Stimulated activated CD8-positive, alpha-beta memory T cell treated with anti-CD3 and anti-CD28 coated beads, Interleukin-7, amount 100 ng/mL, for 24 hours (primary cell): ENCODE measurements at regions not wholly inside any gene's neighbourhood (a gene's known extent, or its start where the extent isn't known, plus 50 kb on each side); places are given as distances from the start of the nearest gene placed in this dataset.
"Not testable (repeated sequence)": the region's sequence is repeated elsewhere in the genome, so short reads cannot be mapped to it uniquely, and the experiment has no call there.

ENCODE experiments used
- DNase-seq: peaks from one replicate; pipeline ENCODE4 v3.0.0-alpha.2; 2020; ENCODE audit warnings: low read depth

DNA sequence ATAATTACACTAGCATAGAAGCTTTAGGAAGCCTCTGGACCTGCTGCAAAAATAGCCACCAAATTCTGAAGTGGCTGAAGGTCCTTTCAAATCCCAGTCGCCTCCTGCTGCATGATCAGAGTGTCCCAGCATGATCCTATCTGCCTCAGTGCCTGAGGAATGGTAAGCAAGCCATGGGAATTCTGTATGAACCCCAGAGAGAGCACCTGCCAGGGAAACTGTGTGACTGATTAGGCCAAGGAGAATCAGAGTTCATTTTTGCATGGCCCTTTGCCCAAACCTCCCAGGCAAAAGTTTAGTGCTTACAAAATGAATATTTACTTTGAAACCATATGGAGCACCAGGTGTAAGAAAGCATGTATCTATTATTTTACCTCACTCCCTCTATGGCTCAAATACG lies 221.4 kb downstream of the ARL4C start:
- no peak for DNase-seq

DNA sequence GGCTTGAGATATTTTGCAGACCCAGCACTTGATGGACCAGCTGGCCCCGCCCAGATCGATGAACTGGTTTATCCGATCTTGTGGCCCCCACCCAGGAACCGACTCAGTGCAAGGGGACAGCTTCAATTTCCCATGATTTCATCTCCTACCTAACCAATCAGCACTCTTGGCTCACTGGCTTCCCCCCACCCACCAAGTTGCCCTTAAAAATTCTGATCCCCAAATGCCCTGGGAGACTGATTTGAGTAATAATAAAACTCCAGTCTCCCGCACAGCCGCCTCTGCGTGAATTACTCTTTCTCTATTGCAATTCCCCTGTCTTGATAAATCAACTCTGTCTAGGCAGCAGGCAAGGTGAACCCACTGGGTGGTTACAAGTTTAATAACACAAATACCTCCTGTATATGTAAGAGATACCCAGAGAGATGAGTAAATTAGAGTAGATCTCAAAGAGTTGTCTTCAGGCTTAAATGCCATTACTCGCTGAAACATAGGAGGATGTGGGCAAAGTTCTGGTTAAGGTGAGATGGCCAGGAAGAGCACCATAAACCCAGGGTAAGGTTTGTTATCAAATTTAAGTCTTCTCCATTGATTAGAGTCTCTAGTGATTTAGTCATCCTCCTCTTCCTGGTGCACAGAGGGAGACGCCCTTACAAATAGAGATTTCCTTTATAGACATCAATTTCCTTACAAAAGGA lies 222.8 kb downstream of the ARL4C start:
- no peak for DNase-seq

DNA sequence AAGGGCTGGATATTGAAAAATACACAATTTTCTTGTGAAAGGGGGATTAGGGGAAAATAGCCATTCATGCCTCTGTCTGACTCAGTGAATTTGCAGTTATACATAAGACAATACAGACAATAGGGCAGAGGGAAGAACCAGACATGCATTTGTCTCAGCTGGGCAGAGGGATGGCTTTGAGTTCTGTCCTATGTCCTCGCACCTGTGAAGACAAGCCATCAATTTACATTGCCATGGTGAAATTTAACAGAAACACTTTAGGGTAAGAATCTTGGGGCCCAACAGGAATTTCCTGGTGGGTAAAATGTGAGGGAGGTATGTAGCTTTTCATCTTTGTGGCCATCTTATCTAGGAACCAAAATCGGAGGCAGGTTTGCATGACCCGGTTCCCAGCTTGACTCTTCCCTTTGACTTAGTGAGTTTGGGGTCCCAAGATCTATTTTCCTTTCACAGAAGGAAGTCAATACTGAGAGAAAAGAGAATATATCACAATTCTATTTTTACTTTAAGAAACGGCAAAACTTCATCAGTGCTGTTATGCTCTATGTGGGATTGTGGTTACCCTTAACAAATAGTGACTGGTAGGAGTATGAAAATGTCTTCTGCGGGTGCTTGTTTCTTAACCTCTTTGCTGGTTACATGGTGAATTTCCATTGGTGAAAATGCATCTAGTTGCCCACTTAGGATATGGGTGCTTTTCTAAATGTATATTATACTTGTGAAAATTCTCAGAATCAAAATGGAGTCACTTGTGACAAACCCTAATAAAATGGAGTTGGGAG lies 221.8 kb downstream of the SPP2 start:
- DNase-seq = no peak

DNA sequence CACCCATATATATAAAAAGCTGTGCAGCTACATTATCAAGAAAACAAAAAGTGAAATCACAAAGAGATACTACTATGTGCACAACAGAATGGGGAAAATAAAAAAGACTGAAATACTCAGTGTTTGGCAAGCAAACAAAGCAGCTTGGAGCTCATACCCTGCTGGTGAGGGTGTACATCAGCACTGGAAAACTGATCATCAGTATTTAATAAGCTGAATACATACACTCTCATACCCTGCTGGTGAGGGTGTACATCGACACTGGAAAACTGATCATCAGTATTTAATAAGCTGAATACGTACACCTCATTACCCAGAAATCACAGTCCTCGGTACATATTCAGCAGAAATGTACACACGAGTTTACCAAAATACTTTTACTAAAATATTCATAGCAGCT lies 220.8 kb downstream of the SPP2 start:
- DNase-seq = no peak

- DNase-seq = no peak
These were observed 219.3 kb downstream of the SPP2 start for GRCh38 chr2:234269769-234270204.

DNA sequence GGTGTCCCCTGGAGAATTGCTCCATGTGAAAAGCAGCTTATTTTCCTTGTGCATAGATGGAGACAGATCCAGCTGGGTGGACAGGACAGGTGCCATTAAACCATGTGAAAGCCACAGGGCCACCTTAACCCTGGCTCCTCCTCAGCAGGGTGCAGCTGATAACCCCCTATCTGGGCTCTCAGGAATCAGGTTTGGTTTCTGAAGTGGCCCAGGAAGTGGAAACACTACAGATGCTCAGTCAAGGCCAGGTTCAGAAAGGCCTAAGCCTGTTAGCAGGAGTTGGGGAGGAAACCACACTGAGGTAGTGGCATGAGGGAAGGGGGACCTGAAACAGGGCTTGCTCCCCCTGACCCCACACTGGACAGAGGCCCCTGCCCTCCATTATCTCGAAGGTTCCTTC lies 217.0 kb downstream of the SPP2 start:
- no peak for DNase-seq

DNA sequence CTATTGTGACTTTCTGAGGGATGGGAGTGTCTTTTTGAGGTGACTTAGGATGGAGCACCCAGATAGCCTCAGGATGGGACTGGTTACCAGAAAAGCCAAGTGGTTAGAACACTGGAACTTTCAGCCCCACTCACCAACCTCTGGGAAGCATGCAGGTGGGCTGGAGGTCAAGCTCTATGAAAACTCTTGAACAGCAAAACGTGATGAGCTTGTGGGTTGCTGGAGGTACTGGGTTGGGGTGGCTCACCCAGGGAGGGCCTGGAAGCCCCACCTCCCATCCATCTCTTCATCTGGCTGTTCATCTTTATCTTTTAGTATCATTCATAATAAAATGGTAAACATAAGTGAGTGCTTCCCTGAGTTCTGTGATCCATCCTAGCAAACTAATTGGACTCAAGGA lies 216.4 kb downstream of the SPP2 start:
- DNase-seq = no peak

DNA sequence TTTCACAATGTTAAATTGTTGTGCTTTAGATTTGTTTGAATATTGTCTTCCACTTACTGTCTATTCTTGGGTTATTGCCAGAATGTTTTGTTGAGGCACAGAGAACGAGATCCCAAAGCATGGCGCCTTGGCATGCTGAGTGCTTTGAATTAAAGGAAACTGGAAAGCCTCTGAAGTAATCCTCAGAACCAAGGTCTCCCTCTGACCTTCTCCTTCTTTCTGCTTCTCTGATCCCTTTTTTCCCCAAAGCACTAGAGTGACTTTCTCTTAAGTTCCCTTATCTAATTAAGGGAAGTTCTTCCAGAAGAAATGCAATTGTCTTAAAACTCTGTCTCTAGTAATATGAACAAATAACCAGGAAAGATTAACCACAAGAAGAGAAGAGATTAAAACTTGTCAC lies 214.7 kb downstream of the SPP2 start:
- no peak for DNase-seq

- no peak for DNase-seq
These were observed 211.2 kb downstream of the SPP2 start for GRCh38 chr2:234261736-234262135.

- no peak for DNase-seq
These were observed 208.9 kb downstream of the SPP2 start for GRCh38 chr2:234259440-234259839.

DNA sequence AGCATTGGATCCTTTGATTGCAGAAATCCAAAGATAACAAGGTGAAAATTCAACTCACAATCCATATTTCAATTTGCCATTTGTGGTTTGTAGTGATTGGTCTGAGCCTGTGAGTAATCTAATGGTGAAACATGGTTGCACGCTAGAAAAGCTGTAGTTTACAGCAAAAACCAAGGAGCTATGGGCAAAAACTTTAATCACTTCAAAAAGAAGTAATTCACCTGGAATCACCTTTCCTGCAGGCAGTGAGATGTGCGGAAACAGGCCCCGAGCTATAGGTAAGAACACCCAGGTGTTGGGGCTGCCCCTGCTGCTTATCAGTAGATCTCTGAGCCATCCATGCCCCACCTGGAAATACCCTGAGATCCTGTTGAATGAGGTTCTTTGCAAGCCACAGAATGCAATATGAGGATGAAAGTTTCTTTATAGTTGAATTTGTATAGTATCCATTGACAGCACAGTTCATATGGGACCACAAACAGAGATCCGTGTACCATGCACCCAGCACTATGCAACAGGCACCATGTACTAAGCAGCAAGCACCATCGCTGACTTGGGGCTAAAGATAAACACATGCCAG lies 208.2 kb downstream of the SPP2 start:
- DNase-seq = no peak

DNA sequence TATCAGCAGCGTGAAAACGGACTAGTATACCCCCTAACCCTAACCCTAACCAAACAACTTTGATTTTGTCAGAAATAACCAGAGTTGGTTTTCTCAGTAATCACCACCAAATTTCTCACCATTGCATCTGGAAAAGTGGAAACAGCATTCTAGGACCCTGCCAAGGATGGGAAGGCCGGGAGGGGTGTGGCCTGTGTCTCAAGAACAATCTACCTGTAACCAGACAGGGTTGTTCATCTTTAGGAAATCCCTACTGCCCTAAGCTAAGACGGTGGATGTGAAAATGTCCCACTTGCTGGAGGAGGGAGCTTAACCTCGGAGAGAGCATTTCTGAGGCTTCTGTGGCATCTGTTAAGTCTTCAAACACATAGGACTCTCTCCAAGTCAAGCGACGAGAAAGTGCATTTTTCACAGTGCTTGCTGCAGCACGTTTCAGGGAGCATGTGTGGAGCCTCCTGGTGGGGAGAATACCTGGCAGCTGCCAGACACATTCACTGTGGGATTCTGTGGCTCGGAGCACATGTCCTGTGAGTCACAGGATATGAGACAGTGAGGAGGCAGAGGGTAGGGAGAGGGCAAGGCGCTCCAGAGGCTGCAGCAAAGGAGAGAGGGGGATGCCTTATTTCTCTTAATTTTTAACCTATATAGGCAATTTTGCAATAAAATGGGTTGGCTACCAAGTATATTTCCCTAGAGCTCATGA lies 207.5 kb downstream of the SPP2 start:
- DNase-seq = no peak

DNA sequence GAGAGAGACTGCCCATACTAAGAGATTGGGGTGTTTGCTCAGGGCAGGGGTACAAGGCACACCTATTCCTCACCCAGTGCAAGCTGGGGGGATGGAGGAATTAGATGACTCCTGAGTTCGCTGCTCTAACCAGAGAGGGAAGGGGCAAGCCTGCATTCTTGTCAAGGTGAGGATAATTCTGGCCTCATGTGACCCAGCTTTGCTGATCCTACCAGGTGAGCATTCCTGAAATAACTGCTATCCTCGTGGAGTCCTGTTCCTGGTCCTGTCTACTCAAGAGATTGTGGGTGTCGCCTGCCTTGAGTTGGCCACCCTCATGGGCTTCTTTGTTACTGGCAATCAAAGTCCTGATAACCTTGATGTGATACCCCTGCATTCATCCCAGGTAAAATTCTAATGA lies 206.0 kb downstream of the SPP2 start:
- no peak for DNase-seq

DNA sequence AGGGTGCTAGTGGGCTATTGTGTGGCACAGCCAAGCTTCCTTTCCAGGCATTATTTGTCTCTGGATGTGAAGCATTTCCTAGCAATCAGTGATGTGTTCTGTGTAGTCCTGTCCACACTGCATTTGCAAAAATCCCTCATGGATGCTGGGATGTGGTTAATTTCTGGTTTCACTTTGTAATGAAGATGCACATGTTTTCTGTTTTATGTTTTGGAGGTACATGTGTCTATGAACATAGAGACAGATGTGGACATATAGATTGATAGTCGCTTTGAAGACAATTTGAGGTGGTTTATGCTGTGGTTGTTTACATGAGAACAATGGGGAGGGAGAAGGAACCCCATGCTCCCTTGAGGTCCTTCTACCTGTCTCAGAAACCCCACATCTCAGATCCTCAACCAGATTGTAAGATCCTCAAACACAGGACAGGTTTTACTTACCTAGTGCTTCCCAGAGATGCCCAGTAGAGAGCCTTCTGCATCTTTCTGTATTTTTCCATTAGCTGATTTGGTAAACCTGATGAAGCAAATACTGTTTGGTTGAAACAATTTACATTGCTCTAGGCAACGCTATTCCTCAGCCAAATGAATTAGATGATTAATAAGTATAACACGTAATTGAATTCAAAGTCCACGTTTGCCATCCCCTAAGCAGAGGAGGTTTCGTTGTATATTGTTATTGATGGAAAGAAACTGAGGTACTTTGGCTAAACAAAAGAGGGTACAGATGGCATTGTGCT lies 204.4 kb downstream of the SPP2 start:
- no peak for DNase-seq

DNA sequence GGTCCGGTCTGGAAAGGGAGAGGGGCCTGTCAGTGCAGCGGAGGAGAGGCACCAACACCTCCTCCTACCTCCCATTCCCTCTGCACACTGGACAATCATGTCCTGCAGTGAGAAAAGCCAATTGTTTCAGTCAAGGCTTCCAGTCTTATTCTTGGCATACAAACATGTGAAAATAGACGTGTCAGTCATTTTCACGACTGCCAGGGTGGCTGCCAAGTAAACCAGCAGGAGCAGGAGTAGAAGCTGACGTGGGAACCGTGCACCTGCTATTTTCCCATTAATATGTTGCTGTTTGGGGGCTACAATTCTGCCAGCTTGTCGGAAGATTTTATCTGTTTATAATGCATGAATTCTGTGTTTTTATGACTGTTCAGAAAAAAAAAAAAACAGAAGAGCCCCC lies 202.3 kb downstream of the SPP2 start:
- no peak for DNase-seq

- DNase-seq = no peak
These were observed 201.1 kb downstream of the SPP2 start for GRCh38 chr2:234251326-234252271.

DNA sequence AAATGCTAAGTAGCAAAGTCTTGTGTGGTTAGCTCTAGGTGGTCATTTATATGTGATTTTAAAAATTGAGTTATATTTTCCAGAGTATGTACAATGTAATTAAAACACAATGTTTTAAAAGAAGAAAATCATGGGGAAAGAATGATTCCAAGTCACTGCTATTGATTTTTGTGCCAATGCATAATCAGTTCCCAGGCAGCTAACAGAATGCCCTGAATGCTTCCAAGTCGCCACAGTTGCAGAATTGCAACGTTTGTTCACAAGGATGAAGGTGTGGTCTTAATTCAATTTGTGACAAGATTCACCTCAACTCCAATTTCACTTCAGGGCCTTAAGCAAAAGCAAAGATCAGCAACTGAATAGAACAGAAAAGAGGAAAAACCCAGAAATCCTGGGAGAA lies 200.4 kb downstream of the SPP2 start:
- no peak for DNase-seq

- DNase-seq = no peak
These were observed 199.4 kb downstream of the SPP2 start for GRCh38 chr2:234249873-234250272.

- no peak for DNase-seq
These were observed 198.7 kb downstream of the SPP2 start for GRCh38 chr2:234249034-234249735.

DNA sequence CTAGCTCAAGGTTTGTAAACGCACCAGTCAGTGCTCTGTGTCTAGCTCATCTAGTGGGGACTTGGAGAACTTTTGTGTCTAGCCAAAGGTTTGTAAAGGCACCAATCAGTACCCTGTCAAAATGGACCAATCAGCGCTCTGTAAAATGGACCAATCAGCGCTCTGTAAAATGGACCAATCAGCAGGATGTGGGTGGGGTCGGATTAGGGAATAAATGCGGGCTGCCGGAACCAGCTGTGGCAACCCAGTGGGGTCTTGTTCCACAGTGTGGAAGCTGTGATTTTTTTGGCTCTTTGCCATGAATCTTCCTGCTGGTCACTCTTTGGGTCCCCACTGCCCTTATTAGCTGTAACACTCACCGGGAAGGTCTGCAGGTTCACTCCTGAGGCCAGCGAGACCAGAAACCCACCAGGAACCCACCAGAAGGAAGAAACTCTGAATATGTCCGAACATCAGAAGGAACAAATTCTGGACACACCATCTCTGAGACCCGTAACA lies 197.8 kb downstream of the SPP2 start:
- not testable (repeated sequence) for DNase-seq
